GM12892 (cell line): ENCODE measurements at regions not wholly inside any gene's neighbourhood (a gene's known extent, or its start where the extent isn't known, plus 50 kb on each side); places are given as distances from the start of the nearest gene placed in this dataset.

Experiments
- POLR2A ChIP-seq: IDR thresholded peaks from 2 replicates; pipeline ENCODE4 v1.6.1; 2011; ENCODE audit warnings: low read depth, low read length, control low read depth
- POLR2AphosphoS5 ChIP-seq: IDR thresholded peaks from 2 replicates; pipeline ENCODE4 v1.6.1; 2011; ENCODE audit warnings: low read depth, low read length, control low read depth
- TAF1 ChIP-seq: IDR thresholded peaks from 2 replicates; pipeline ENCODE4 v1.6.1; 2011; ENCODE audit warnings: low read depth, mild to moderate bottlenecking, control low read depth, low read length, borderline replicate concordance

GRCh38 chr7:33784000-33784399 lies 121.3 kb upstream of the BMPER start:
- TF ChIP-seq POLR2AphosphoS5 (no peak), POLR2A (no peak), TAF1 (no peak)
